ENCODE measurements at regions not wholly inside any gene's neighbourhood (a gene's known extent, or its start where the extent isn't known, plus 50 kb on each side); places are given as distances from the start of the nearest gene placed in this dataset.

DNA sequence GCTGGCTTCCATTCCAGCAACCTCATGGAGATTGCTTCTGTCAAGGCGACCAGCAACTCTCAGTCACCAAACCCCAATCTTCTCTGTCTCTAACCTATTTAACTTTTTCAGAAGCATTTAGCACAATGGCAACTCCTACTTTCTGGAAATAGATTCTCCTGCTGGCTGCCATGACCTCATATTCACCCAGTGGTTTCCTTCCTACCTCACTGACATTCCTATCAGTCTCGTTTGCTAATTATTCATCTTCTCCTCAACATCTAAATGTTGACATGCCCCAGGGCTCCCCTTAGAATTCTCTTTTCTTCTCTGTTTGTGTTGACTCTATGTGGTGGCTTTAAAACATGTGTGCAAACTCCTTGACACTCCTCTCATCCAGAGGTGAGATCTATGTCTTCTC lies 106.7 kb downstream of the OLFM4 start:
- CTCF ChIA-PET: interaction anchor here (1.0 kb wide), 1 partner anchor 16 kb away, joined by 3 read pairs; no protein-coding TSS in a partner anchor
- TF ChIP-seq, protein P1, sequence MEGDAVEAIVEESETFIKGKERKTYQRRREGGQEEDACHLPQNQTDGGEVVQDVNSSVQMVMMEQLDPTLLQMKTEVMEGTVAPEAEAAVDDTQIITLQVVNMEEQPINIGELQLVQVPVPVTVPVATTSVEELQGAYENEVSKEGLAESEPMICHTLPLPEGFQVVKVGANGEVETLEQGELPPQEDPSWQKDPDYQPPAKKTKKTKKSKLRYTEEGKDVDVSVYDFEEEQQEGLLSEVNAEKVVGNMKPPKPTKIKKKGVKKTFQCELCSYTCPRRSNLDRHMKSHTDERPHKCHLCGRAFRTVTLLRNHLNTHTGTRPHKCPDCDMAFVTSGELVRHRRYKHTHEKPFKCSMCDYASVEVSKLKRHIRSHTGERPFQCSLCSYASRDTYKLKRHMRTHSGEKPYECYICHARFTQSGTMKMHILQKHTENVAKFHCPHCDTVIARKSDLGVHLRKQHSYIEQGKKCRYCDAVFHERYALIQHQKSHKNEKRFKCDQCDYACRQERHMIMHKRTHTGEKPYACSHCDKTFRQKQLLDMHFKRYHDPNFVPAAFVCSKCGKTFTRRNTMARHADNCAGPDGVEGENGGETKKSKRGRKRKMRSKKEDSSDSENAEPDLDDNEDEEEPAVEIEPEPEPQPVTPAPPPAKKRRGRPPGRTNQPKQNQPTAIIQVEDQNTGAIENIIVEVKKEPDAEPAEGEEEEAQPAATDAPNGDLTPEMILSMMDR (IDR thresholded peaks at IDR 0.05; ENCODE audit: low read depth, low read length): no peak

DNA sequence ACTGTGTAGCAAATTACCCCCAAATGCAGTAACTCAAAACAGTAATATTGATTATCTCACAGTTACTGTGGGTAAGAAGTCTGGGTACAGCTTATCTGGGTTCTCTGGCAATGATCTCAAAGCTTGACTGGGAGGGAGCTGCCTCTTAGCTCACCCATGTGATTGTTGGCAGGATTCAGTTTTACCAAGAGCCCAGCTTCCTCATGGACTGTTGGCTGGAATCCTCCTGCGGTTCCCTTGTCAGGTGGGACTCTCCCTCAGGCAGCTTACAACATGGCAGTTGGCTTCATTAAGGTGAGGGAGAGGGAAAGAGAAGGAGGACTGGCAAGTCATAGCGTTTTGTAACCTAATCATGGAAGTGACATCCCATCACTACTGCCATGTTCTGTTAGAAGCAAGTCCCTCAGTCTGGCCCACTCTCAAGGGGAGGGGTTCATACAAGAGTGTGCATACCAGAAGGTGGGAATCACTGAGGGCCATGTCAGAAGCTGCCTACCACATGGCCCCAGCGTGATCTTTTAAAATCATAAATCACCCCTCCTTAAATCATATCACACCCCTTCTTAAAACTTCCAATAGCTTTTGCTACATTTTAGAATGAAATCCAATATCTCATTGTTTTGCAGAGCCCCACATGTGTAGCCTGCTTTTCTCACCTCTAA lies 108.1 kb downstream of the OLFM4 start:
- CTCF ChIA-PET: interaction anchor here (0.6 kb wide), 1 partner anchor 165 kb away, joined by 3 read pairs; no protein-coding TSS in a partner anchor
- POLR2A ChIA-PET: no interaction called here

More for the DNA sequence above, 106.7 kb downstream of the OLFM4 start:
- Histone ChIP-seq H3K27ac (ENCODE audit: low read depth, low read length) (no peak overlapping the region), H3K9me3 (ENCODE audit: control insufficient read depth, insufficient read depth, low read length) (peaks cover 4% of the 10 kb centered on the region; the same call in 1 of the 2 replicates), H3K27me3 (ENCODE audit: control insufficient read depth, insufficient read depth, low read length) (no peaks in the 10 kb centered on the region), H3K4me3 (ENCODE audit: low read depth, low read length) (no peak overlapping the region)
- no peak for DNase-seq (ENCODE audit: low read depth, low spot score)
- POLR2A ChIA-PET: no interaction called here

DNA sequence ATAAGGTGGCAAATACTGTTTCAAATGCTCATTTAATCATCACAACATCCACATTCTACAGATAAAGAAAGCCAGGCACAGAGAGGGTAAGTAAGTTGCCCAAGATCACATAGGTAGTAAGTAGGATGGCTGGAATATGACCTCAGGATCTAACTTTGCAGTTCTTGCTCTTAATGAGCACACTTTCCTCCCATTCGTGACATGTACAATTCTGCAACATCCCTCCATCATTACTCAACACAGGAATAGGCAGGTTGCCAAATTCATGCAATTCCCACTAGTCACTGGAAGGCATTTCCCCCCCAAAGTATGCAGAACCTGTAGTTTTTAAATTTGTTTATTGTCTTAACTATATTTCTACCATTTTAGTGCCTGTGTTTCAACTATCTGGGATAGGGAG lies 109.2 kb downstream of the OLFM4 start:
- Histone ChIP-seq H3K27ac (ENCODE audit: low read depth, low read length) (peak overlapping the region; percentile 81), H3K9me3 (ENCODE audit: control insufficient read depth, insufficient read depth, low read length) (peaks cover 4% of the 10 kb centered on the region; the same call in 1 of the 2 replicates), H3K27me3 (ENCODE audit: control insufficient read depth, insufficient read depth, low read length) (no peaks in the 10 kb centered on the region), H3K4me3 (ENCODE audit: low read depth, low read length) (no peak overlapping the region)
- DNase-seq (ENCODE audit: low read depth, low spot score): peak; percentile 66
- POLR2A ChIA-PET: no interaction called here
- TF ChIP-seq, protein P1 (IDR thresholded peaks at IDR 0.05; ENCODE audit: low read depth, low read length): no peak
- CTCF ChIA-PET: interaction anchor here (2.0 kb wide), 1 partner anchor 14 kb away, joined by 14 read pairs; no protein-coding TSS in a partner anchor

More for the DNA sequence above, 108.1 kb downstream of the OLFM4 start:
- TF ChIP-seq, protein P1 (IDR thresholded peaks at IDR 0.05; ENCODE audit: low read depth, low read length): no peak
- Histone ChIP-seq H3K27ac (ENCODE audit: low read depth, low read length) (no peak overlapping the region), H3K4me3 (ENCODE audit: low read depth, low read length) (no peak overlapping the region), H3K27me3 (ENCODE audit: control insufficient read depth, insufficient read depth, low read length) (no peaks in the 10 kb centered on the region), H3K9me3 (ENCODE audit: control insufficient read depth, insufficient read depth, low read length) (peaks cover 4% of the 10 kb centered on the region; the same call in 1 of the 2 replicates)
- no peak for DNase-seq (ENCODE audit: low read depth, low spot score)

DNA sequence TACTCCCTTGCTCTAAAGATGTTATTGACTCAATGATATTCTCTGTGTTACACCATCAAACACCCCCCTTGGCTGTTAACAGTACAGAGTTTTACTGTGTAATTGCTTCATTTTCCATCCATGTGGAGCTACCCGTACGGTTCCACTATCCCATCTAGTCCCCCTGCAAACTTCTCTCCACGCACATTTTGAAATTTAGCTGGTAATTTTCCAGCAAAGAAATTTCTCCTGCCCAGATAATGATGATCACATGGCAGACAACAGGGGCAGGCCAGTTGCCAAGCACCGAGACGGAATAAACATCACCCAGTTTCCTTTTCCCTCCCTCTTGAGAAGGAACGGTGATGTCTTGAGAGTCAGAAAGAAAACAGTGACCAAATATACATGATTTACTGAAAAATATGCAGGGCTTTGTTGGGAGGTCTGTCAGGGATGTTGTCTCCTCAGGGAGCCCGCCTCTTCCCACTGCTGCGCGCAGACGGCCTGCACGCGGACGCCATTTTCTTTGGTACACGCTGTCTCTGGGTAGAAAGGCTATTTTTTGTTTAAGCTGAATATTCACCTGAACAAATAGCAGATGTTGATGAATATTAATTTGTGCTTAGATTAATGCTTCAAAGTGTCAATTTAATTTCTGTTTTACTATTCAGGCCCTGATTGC lies 109.9 kb downstream of the OLFM4 start:
- H3K4me3 ChIP-seq (ENCODE audit: low read depth, low read length): no peak overlapping the region
- CTCF ChIA-PET: interaction anchor here (0.9 to 2.0 kb wide), 2 partner anchors 14 to 170 kb away, joined by 3 to 14 read pairs; no protein-coding TSS in a partner anchor

More for the DNA sequence above, 109.9 kb downstream of the OLFM4 start:
- no peaks in the 10 kb centered on the region for H3K27me3 ChIP-seq (ENCODE audit: control insufficient read depth, insufficient read depth, low read length)
- H3K27ac ChIP-seq (ENCODE audit: low read depth, low read length): peak overlapping the region; percentile 81
- TF ChIP-seq, protein P1 (IDR thresholded peaks at IDR 0.05; ENCODE audit: low read depth, low read length): no peak
- peaks cover 4% of the 10 kb centered on the region; the same call in 1 of the 2 replicates for H3K9me3 ChIP-seq (ENCODE audit: control insufficient read depth, insufficient read depth, low read length)
- POLR2A ChIA-PET: no interaction called here
- no peak for DNase-seq (ENCODE audit: low read depth, low spot score)

Data from AG04450 (cell line).